ENCODE measurements at regions not wholly inside any gene's neighbourhood (a gene's known extent, or its start where the extent isn't known, plus 50 kb on each side); places are given as distances from the start of the nearest gene placed in this dataset.

DNA sequence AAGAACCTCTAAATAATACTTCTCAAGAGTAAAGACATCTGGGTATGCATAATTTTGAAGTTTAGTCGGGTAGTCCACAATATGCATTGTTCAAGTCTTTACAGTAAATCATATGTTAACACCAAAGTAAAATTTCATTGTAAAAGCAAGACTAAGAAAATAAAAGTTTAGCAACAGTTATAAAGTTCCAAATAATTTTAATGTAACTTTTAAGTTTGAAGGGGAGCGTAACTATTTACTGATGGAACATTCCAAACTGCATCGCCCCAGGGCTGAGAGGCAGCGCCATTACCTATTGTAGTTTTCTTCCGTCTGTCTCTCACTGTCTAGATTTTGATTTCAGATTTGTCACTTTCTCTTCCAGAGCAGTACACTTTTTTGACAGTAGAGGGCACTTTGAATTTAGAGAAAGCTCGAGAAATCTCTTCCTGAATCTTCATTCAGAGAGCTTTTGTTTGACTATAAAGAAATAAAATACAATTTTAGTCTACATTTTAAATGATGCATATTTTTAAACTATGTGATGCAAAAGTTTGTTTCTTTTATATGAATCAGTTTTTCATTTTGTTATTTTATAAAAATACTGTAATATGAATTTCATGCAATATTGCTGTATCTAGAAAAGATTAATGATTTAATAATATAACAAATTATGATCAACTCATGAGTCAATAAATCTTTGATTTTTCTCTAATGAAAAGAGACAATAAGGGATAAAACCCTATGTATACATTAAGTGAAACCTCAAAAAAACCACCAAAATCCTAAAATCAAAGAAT is 389.8 kb downstream of the FIGN start:
- H3K36me3 ChIP-seq (ENCODE audit: low read depth, missing control alignments), result no peaks in the 10 kb centered on the region
- intact Hi-C loops (cut with DNase I; ENCODE audit: low total_unique reads), result no loop called here
- H3K27me3 ChIP-seq, result no peaks in the 10 kb centered on the region
- H3K4me1 ChIP-seq, result peaks cover 6% of the 10 kb centered on the region
- 22 to 37% methylated on average over 6 of the region's 6 CpGs for WGBS, 2 donors
- H3K27ac ChIP-seq, result no peak overlapping the region
- no peak for TF ChIP-seq POLR2A (IDR thresholded peaks at IDR 0.05)
- peak; percentile 48 to 78 (median 49) for TF ChIP-seq CTCF (IDR thresholded peaks at IDR 0.05)
- no peak overlapping the region for H3K4me3 ChIP-seq
- H3K9me3 ChIP-seq, result no peaks in the 10 kb centered on the region
- DNase-seq, result no peak

DNA sequence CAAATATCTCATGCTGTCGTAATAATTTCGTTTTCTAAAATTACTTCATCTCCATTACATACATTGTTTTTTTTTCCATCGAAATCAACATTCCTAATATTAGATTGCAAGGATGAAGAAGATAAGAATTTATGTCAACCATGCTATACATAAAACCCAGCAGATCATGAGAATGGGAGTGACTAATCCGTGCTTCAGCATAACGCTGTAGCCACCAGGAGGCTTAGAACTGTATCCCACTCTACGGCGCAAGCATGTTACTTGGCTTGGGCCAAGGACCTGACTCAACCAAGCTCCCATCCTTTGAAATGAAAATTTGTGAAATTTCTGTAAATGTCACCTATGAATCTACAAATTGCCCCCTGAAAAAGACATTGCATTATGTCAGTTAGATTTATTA is 392.5 kb downstream of the FIGN start:
- 94% methylated on average over 7 of the region's 7 CpGs for WGBS, 2 donors
- H3K27ac ChIP-seq, result no peak overlapping the region
- no peaks in the 10 kb centered on the region for H3K27me3 ChIP-seq
- no peaks in the 10 kb centered on the region for H3K36me3 ChIP-seq (ENCODE audit: low read depth, missing control alignments)
- H3K4me1 ChIP-seq, result no peaks in the 10 kb centered on the region
- H3K4me3 ChIP-seq, result no peak overlapping the region
- TF ChIP-seq CTCF (IDR thresholded peaks at IDR 0.05), result no peak
- no peak for TF ChIP-seq POLR2A (IDR thresholded peaks at IDR 0.05)
- intact Hi-C loops (cut with DNase I; ENCODE audit: low total_unique reads), result no loop called here
- H3K9me3 ChIP-seq, result no peaks in the 10 kb centered on the region
- no peak for DNase-seq

DNA sequence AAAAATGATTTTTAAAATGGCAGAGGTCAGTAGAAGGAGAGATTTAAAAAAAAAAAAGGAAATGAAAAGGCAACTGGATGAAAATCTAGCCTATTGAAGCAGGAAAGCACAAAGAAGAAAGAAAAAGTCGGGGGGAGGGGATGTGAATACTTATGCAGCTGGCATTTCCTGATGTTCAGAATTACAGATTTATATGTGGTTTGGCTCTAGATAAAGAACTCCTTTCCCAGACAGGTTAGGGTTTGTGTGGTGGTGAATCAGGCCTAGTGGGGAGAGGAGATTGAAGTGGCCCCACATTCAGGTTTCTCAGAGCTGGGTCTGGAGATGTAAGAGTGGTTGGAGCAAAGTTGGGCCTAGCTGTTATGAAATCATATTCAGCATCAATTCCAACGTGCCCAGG is 394.4 kb downstream of the FIGN start:
- intact Hi-C loops (cut with DNase I; ENCODE audit: low total_unique reads), result no loop called here
- no peaks in the 10 kb centered on the region for H3K36me3 ChIP-seq (ENCODE audit: low read depth, missing control alignments)
- H3K27ac ChIP-seq, result no peak overlapping the region
- H3K4me3 ChIP-seq, result no peak overlapping the region
- H3K27me3 ChIP-seq, result no peaks in the 10 kb centered on the region
- TF ChIP-seq POLR2A (IDR thresholded peaks at IDR 0.05), result no peak
- TF ChIP-seq CTCF (IDR thresholded peaks at IDR 0.05), result no peak
- DNase-seq, result no peak
- no peaks in the 10 kb centered on the region for H3K4me1 ChIP-seq
- WGBS, 2 donors, result 67 to 89% methylated on average over 2 of the region's 2 CpGs
- no peaks in the 10 kb centered on the region for H3K9me3 ChIP-seq

DNA sequence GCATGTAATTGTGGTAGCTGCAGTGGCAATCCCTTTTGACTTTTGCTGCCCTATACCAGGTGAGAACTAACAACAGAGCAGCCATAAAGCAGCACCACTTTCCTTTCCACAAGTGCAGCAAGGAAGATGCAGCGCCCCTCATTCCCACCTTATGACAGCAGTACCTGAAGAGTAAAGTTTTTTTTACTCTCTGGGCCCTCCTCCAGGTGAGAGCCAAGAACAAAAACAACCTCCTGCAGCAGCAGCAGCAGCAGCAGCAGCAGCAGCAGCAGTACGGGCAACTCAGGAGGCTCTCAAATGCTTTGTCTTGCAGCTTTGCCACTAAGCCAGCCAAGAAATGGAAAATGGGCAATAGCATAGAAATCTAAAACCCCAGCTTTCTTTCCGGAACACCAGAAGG is 397.5 kb downstream of the FIGN start:
- 82 to 86% methylated on average over 3 of the region's 3 CpGs for WGBS, 2 donors
- H3K4me1 ChIP-seq, result no peaks in the 10 kb centered on the region
- H3K36me3 ChIP-seq (ENCODE audit: low read depth, missing control alignments), result no peaks in the 10 kb centered on the region
- no peak overlapping the region for H3K27ac ChIP-seq
- no peak for DNase-seq
- TF ChIP-seq CTCF (IDR thresholded peaks at IDR 0.05) (no peak), POLR2A (IDR thresholded peaks at IDR 0.05) (no peak)
- H3K9me3 ChIP-seq, result no peaks in the 10 kb centered on the region
- intact Hi-C loops (cut with DNase I; ENCODE audit: low total_unique reads), result no loop called here
- H3K27me3 ChIP-seq, result no peaks in the 10 kb centered on the region
- H3K4me3 ChIP-seq, result no peak overlapping the region

GRCh38 chr2:163324677-163325076 is 411.1 kb downstream of the FIGN start:
- DNase-seq, result no peak
- 55 to 75% methylated on average over 2 of the region's 2 CpGs for WGBS, 2 donors
- TF ChIP-seq CTCF (IDR thresholded peaks at IDR 0.05) (no peak), POLR2A (IDR thresholded peaks at IDR 0.05) (no peak)

More at GRCh38 chr2:163324677-163325076, 411.1 kb downstream of the FIGN start:
- H3K9me3 ChIP-seq, result no peaks in the 10 kb centered on the region
- H3K4me3 ChIP-seq, result no peak overlapping the region
- no peaks in the 10 kb centered on the region for H3K27me3 ChIP-seq
- H3K4me1 ChIP-seq, result no peaks in the 10 kb centered on the region
- no peaks in the 10 kb centered on the region for H3K36me3 ChIP-seq (ENCODE audit: low read depth, missing control alignments)
- no peak overlapping the region for H3K27ac ChIP-seq
- intact Hi-C loops (cut with DNase I; ENCODE audit: low total_unique reads), result no loop called here
